HepG2 (cell line): ENCODE measurements at regions not wholly inside any gene's neighbourhood (a gene's known extent, or its start where the extent isn't known, plus 50 kb on each side); places are given as distances from the start of the nearest gene placed in this dataset.

Experiments used
- ATAC-seq: fragments of 200-7000 bp; cut with Tn5 transposase; 3 replicates; pipeline ENCODE4 v1.9.1; 2020; ENCODE audit warnings: mild to moderate bottlenecking, moderate library complexity
- BruUV-seq: library from RNA; stranded (reverse); fragments of 400-500 nt; replicated peaks from 2 replicates; lab custom pipeline; 2021; lab: Mats Ljungman, UMichigan
- CTCF ChIA-PET: fragments of 300-600 bp; formaldehyde crosslinking; extraction: SDS; loops from one replicate; lab custom pipeline; 2021; ENCODE audit warnings: low total read pairs, inconsistent platforms, low intra/inter-chr PET ratio; lab: Yijun Ruan, JAX
- POLR2A ChIA-PET: fragments of 350-600 bp; sonication (Branson Sonifier 250); formaldehyde crosslinking; loops from one replicate; lab custom pipeline; 2020; ENCODE audit warnings: antibody characterized with exemption, inconsistent platforms; lab: Yijun Ruan, JAX
- DNase-seq: peaks from one replicate; pipeline ENCODE4 v3.0.0-alpha.2; 2015; ENCODE audit warnings: low spot score
- FAIRE-seq: peaks from 3 replicates; lab custom pipeline; 2011; peaks lifted over from hg19 to GRCh38; lab: Jason Lieb, UNC
- H2AFZ ChIP-seq: one replicate; pipeline ENCODE4 v1.6.1; 2011; ENCODE audit warnings: low read length, inconsistent platforms
- H3K27ac ChIP-seq: fragments of 300-600 bp; 3 replicates; pipeline ENCODE4 v1.8.0; 2011; ENCODE audit warnings: mixed run types, mild to moderate bottlenecking, mixed read lengths, low read length, inconsistent platforms; ENCODE audit not compliant: insufficient read depth; ENCODE audit errors: extremely low read length
- H3K27me3 ChIP-seq, 2 experiments: fragments of 200-600 bp in 1 of 2; 2 replicates in 1 of 2; 3 replicates in 1 of 2; pipeline versions ENCODE4 v1.6.0 to v1.8.0; 2011; ENCODE audit warnings: low read length in 2 of 2, mild to moderate bottlenecking in 2 of 2, moderate library complexity in 2 of 2, inconsistent platforms in 1 of 2; ENCODE audit not compliant: insufficient read depth in 2 of 2, control insufficient read depth in 1 of 2
- H3K36me3 ChIP-seq, 2 experiments: fragments of 200-600 bp in 1 of 2; replicated peaks in 1 of 2; 2 replicates in 1 of 2; 3 replicates in 1 of 2; pipeline versions ENCODE4 v1.5.1 to v1.8.0; 2011; ENCODE audit warnings: low read length in 2 of 2, inconsistent platforms in 1 of 2; ENCODE audit not compliant: insufficient read depth in 2 of 2, control insufficient read depth in 1 of 2
- H3K4me1 ChIP-seq: 2 replicates; pipeline ENCODE4 v1.5.1; 2012; ENCODE audit warnings: low read length, inconsistent platforms; ENCODE audit not compliant: insufficient read depth
- H3K4me2 ChIP-seq: 2 replicates; pipeline ENCODE4 v1.6.0; 2011; ENCODE audit warnings: low read depth, low read length, inconsistent platforms
- H3K4me3 ChIP-seq, 3 experiments: fragments of 200-600 bp in 1 of 3; sonication (generic), shearing (Covaris generic) in 1 of 3; replicated peaks in 1 of 3; 2 replicates each; pipeline ENCODE4 v1.5.1; 2011 to 2016; ENCODE audit warnings: low read length in 3 of 3, inconsistent platforms in 2 of 3, low read depth in 2 of 3, mild to moderate bottlenecking in 2 of 3, control low read depth in 1 of 3, mixed read lengths in 1 of 3; ENCODE audit not compliant: insufficient read depth in 1 of 3
- H3K79me2 ChIP-seq: one replicate; pipeline ENCODE4 v1.6.1; 2011; ENCODE audit warnings: low read length, inconsistent platforms; ENCODE audit not compliant: insufficient read depth
- H3K9ac ChIP-seq: 2 replicates; pipeline ENCODE4 v1.6.0; 2011; ENCODE audit warnings: mild to moderate bottlenecking, low read depth, low read length, inconsistent platforms; ENCODE audit not compliant: insufficient read depth
- H3K9me3 ChIP-seq: 2 replicates; pipeline ENCODE4 v1.5.1; 2012; ENCODE audit warnings: mild to moderate bottlenecking, low read length
- H4K20me1 ChIP-seq: 2 replicates; pipeline ENCODE4 v1.6.0; 2011; ENCODE audit warnings: inconsistent platforms, mild to moderate bottlenecking, low read length, moderate library complexity; ENCODE audit not compliant: insufficient read depth
- ASH2L ChIP-seq: fragments of 300-600, 200-600 bp; sonication (generic); IDR thresholded peaks from 2 replicates; pipeline ENCODE4 v1.7.0; 2017; ENCODE audit warnings: low read depth, mild to moderate bottlenecking, moderate library complexity, mixed read lengths, low read length; ENCODE audit not compliant: insufficient read length
- CCAR2 ChIP-seq: fragments of 200-400 bp; formaldehyde crosslinking; optimal IDR thresholded peaks from 2 replicates; pipeline ENCODE3; 2018; ENCODE audit warnings: low read depth, mild to moderate bottlenecking, low read length, moderate library complexity
- DR1 ChIP-seq: sonication (generic); formaldehyde crosslinking; IDR thresholded peaks from 2 replicates; pipeline ENCODE4 v1.8.0; 2021; ENCODE audit warnings: mild to moderate bottlenecking, missing genetic modification reagents, inconsistent platforms
- EP300 ChIP-seq, 3 experiments: sonication (generic) in 1 of 3; formaldehyde crosslinking in 1 of 3; IDR thresholded peaks; 2 replicates each; pipeline versions ENCODE4 v1.5.1 to v1.6.1; 2011 to 2020; ENCODE audit warnings: low read depth in 2 of 3, low read length in 2 of 3, borderline replicate concordance in 1 of 3, improper control_type of control experiment in 1 of 3, mild to moderate bottlenecking in 1 of 3, missing genetic modification reagents in 1 of 3, moderate library complexity in 1 of 3
- LCORL ChIP-seq, 2 experiments: fragments of 450-650 bp in 1 of 2; sonication (generic) in 1 of 2; formaldehyde crosslinking in 1 of 2; IDR thresholded peaks; 2 replicates each; pipeline versions ENCODE4 v1.5.0 to v1.6.1; 2017 to 2020; ENCODE audit warnings: antibody characterized with exemption in 1 of 2, missing genetic modification reagents in 1 of 2
- MYNN ChIP-seq: sonication (generic); formaldehyde crosslinking; IDR thresholded peaks from 2 replicates; pipeline ENCODE4 v1.4.0; 2020; ENCODE audit warnings: mild to moderate bottlenecking, low read depth, missing genetic modification reagents
- NBN ChIP-seq: fragments of 450-650 bp; conservative IDR thresholded peaks from 2 replicates; pipeline ENCODE4 v1.6.1; 2017
- NCOR1 ChIP-seq: fragments of 200-600 bp; sonication (generic); IDR thresholded peaks from 2 replicates; pipeline ENCODE4 v1.7.0; 2017; ENCODE audit warnings: antibody characterized with exemption, low read length, borderline replicate concordance
- PTBP1 ChIP-seq: fragments of 200-400 bp; formaldehyde crosslinking; IDR thresholded peaks from 2 replicates; pipeline ENCODE4 v1.6.1; 2018; ENCODE audit warnings: low read length, low read depth; ENCODE audit not compliant: poor library complexity, severe bottlenecking
- RFXAP ChIP-seq: sonication (generic); formaldehyde crosslinking; IDR thresholded peaks from 2 replicates; pipeline ENCODE4 v1.4.0; 2020; ENCODE audit warnings: missing genetic modification reagents, borderline replicate concordance
- SOX6 ChIP-seq, 2 experiments: fragments of 450-650 bp in 1 of 2; sonication (generic) in 1 of 2; formaldehyde crosslinking in 1 of 2; IDR thresholded peaks; 2 replicates each; pipeline versions ENCODE4 v1.4.0 to v1.6.1; 2017 to 2020; ENCODE audit warnings: antibody characterized with exemption in 1 of 2, mild to moderate bottlenecking in 1 of 2, missing genetic modification reagents in 1 of 2
- ZKSCAN1 ChIP-seq: fragments of 150-350 bp; IDR thresholded peaks from 2 replicates; pipeline ENCODE4 v1.6.1; 2014; ENCODE audit warnings: low read length
- ZMYM4 ChIP-seq: sonication (generic); formaldehyde crosslinking; IDR thresholded peaks from 2 replicates; pipeline ENCODE4 v1.8.1; 2023; ENCODE audit warnings: mild to moderate bottlenecking, missing genetic modification reagents
- ZNF264 ChIP-seq: sonication (generic); formaldehyde crosslinking; IDR thresholded peaks from 2 replicates; pipeline ENCODE4 v1.4.0; 2020; ENCODE audit warnings: missing genetic modification reagents
- ZNF558 ChIP-seq: sonication (generic); formaldehyde crosslinking; IDR thresholded peaks from 2 replicates; pipeline ENCODE4 v1.9.0; 2022; ENCODE audit warnings: mild to moderate bottlenecking, missing genetic modification reagents, borderline replicate concordance
- ZNF567 ChIP-seq: sonication (generic); formaldehyde crosslinking; IDR thresholded peaks from 2 replicates; pipeline ENCODE4 v1.8.1; 2023; ENCODE audit warnings: mild to moderate bottlenecking, missing genetic modification reagents, borderline replicate concordance
- ZNF678 ChIP-seq: sonication (generic); formaldehyde crosslinking; IDR thresholded peaks from 2 replicates; pipeline ENCODE4 v1.4.0; 2020; ENCODE audit warnings: mild to moderate bottlenecking, missing genetic modification reagents
- whole genome bisulfite sequencing: methylation state at CpG from one replicate; pipeline ENCODE4 v1.1.6; 2017; ENCODE audit warnings: low lambda C conversion rate; 5-methylcytosine and 5-hydroxymethylcytosine counted together
- in situ Hi-C: cut with HindIII; loops from 2 replicates; pipeline ENCODE4 v1.10.0; 2017; ENCODE audit warnings: low pct_unique_long_range_greater_than_20kb; ENCODE audit not compliant: extremely low pct_ligation_motif_present
- intact Hi-C: fragments of 100-400 bp; cut with micrococcal nuclease; formaldehyde crosslinking; loops from one replicate; pipeline ENCODE4 v1.10.0; 2022; ENCODE audit not compliant: unreplicated experiment
- TF ChIP-seq, protein P1 (sequence below): sonication (generic); formaldehyde crosslinking; IDR thresholded peaks from 2 replicates; pipeline ENCODE4 v1.4.0; 2020; ENCODE audit warnings: missing genetic modification reagents
- TF ChIP-seq, protein P2 (sequence below): sonication (generic); formaldehyde crosslinking; IDR thresholded peaks from 2 replicates; pipeline ENCODE4 v1.4.0; 2020; ENCODE audit warnings: missing genetic modification reagents, borderline replicate concordance

DNA sequence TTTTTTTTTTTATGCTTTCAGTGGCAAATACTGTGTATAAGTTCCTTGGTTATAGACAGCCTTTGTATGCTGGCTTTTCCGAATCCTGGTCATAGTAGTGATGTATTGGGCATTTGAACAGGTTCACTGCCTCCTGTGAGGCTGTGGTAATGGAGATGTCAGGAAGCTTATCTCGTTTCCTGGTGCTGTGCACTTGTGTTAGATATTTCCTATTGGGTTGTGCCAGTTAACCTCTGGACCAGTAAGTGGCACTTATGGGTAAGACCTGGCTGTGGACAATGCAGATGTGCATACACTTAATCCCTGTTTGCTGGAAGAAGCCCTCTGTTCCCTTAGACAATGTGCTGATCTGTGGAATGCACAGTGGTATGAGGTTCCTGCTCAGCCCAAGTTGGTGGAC lies 135.4 kb upstream of the KITLG start:
- intact Hi-C loops (no loop called here), in situ Hi-C loops (no loop called here)
- Histone ChIP-seq H3K9ac (no peak overlapping the region), H2AFZ (no peak overlapping the region), H3K27me3 (no peaks in the 10 kb centered on the region), H3K4me2 (no peak overlapping the region)
- CTCF ChIA-PET = no interaction called here
- DNase-seq = no peak
- BruUV-seq = no TSS peak
- TF ChIP-seq NCOR1 (no peak), RFXAP (CRISPR knock-in tag) (no peak), EP300 (IDR thresholded peaks at IDR 0.05; ENCODE audit: low read depth in 2 of 2, low read length in 2 of 2) (no peak), EP300 (CRISPR knock-in tag; IDR thresholded peaks at IDR 0.05; ENCODE audit: borderline replicate concordance) (no peak), ZNF567 (no peak), ZNF264 (CRISPR knock-in tag) (no peak), ASH2L (no peak), DR1 (CRISPR knock-in tag) (no peak), SOX6 (IDR thresholded peaks at IDR 0.05) (no peak), SOX6 (CRISPR knock-in tag; IDR thresholded peaks at IDR 0.05) (no peak), ZNF558 (no peak), ZMYM4 (CRISPR knock-in tag) (no peak), PTBP1 (no peak), MYNN (CRISPR knock-in tag) (no peak), CCAR2 (no peak), LCORL (IDR thresholded peaks at IDR 0.05) (no peak), LCORL (CRISPR knock-in tag; IDR thresholded peaks at IDR 0.05) (no peak), ZKSCAN1 (no peak), ZNF678 (CRISPR knock-in tag) (no peak), NBN (no peak)
- TF ChIP-seq, protein P1, sequence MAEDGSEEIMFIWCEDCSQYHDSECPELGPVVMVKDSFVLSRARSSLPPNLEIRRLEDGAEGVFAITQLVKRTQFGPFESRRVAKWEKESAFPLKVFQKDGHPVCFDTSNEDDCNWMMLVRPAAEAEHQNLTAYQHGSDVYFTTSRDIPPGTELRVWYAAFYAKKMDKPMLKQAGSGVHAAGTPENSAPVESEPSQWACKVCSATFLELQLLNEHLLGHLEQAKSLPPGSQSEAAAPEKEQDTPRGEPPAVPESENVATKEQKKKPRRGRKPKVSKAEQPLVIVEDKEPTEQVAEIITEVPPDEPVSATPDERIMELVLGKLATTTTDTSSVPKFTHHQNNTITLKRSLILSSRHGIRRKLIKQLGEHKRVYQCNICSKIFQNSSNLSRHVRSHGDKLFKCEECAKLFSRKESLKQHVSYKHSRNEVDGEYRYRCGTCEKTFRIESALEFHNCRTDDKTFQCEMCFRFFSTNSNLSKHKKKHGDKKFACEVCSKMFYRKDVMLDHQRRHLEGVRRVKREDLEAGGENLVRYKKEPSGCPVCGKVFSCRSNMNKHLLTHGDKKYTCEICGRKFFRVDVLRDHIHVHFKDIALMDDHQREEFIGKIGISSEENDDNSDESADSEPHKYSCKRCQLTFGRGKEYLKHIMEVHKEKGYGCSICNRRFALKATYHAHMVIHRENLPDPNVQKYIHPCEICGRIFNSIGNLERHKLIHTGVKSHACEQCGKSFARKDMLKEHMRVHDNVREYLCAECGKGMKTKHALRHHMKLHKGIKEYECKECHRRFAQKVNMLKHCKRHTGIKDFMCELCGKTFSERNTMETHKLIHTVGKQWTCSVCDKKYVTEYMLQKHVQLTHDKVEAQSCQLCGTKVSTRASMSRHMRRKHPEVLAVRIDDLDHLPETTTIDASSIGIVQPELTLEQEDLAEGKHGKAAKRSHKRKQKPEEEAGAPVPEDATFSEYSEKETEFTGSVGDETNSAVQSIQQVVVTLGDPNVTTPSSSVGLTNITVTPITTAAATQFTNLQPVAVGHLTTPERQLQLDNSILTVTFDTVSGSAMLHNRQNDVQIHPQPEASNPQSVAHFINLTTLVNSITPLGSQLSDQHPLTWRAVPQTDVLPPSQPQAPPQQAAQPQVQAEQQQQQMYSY (CRISPR knock-in tag) = no peak
- TF ChIP-seq, protein P2, sequence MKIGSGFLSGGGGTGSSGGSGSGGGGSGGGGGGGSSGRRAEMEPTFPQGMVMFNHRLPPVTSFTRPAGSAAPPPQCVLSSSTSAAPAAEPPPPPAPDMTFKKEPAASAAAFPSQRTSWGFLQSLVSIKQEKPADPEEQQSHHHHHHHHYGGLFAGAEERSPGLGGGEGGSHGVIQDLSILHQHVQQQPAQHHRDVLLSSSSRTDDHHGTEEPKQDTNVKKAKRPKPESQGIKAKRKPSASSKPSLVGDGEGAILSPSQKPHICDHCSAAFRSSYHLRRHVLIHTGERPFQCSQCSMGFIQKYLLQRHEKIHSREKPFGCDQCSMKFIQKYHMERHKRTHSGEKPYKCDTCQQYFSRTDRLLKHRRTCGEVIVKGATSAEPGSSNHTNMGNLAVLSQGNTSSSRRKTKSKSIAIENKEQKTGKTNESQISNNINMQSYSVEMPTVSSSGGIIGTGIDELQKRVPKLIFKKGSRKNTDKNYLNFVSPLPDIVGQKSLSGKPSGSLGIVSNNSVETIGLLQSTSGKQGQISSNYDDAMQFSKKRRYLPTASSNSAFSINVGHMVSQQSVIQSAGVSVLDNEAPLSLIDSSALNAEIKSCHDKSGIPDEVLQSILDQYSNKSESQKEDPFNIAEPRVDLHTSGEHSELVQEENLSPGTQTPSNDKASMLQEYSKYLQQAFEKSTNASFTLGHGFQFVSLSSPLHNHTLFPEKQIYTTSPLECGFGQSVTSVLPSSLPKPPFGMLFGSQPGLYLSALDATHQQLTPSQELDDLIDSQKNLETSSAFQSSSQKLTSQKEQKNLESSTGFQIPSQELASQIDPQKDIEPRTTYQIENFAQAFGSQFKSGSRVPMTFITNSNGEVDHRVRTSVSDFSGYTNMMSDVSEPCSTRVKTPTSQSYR (CRISPR knock-in tag) = no peak
- TF ChIP-seq, all 625 proteins: peak for 0
- Histone ChIP-seq H3K9me3 (peaks cover 6% of the 10 kb centered on the region), H3K79me2 (no peaks in the 10 kb centered on the region), H3K36me3 (no peaks in the 10 kb centered on the region), H3K4me3 (no peak overlapping the region), H3K4me1 (no peaks in the 10 kb centered on the region), H3K27ac (no peak overlapping the region), H4K20me1 (no peaks in the 10 kb centered on the region)
- POLR2A ChIA-PET = no interaction called here
- FAIRE-seq = no peak
- ATAC-seq = no peak
- WGBS = 6% methylated on average over 2 of the region's 2 CpGs
